GM23338 (cell line): ENCODE measurements at regions not wholly inside any gene's neighbourhood (a gene's known extent, or its start where the extent isn't known, plus 50 kb on each side); places are given as distances from the start of the nearest gene placed in this dataset.

Source experiments
- ATAC-seq: fragments of 200-7000 bp; cut with Tn5 transposase; 3 replicates; pipeline ENCODE4 v1.9.1; 2020
- DNase-seq: peaks from one replicate; pipeline ENCODE4 v3.0.0-alpha.2; 2015; ENCODE audit warnings: low spot score
- H2AFZ ChIP-seq: fragments of 200-600 bp; sonication (generic); 2 replicates; pipeline ENCODE4 v1.8.0; 2016; ENCODE audit warnings: antibody characterized with exemption, mild to moderate bottlenecking, moderate library complexity
- H3F3A ChIP-seq: fragments of 200-600 bp; sonication (generic); replicated peaks from 2 replicates; pipeline ENCODE4 v1.8.0; 2017; ENCODE audit warnings: antibody characterized with exemption, mixed run types, low read depth
- H3K27ac ChIP-seq: fragments of 200-600 bp; sonication (generic); 2 replicates; pipeline ENCODE4 v1.6.1; 2016; ENCODE audit warnings: low read depth
- H3K27me3 ChIP-seq: fragments of 200-600 bp; sonication (generic); 2 replicates; pipeline ENCODE4 v1.8.0; 2016; ENCODE audit warnings: mild to moderate bottlenecking, mixed run types, moderate library complexity; ENCODE audit not compliant: insufficient read depth
- H3K36me3 ChIP-seq: fragments of 200-600 bp; sonication (generic); 2 replicates; pipeline ENCODE4 v1.8.0; 2016; ENCODE audit warnings: mild to moderate bottlenecking; ENCODE audit not compliant: insufficient read depth
- H3K4me1 ChIP-seq: fragments of 200-600 bp; sonication (generic); 2 replicates; pipeline ENCODE4 v1.8.0; 2016; ENCODE audit warnings: mild to moderate bottlenecking, moderate library complexity; ENCODE audit not compliant: insufficient read depth
- H3K4me2 ChIP-seq: fragments of 200-600 bp; sonication (generic); 2 replicates; pipeline ENCODE4 v1.7.1; 2017; ENCODE audit warnings: mixed run types
- H3K4me3 ChIP-seq: fragments of 200-600 bp; sonication (generic); 2 replicates; pipeline ENCODE4 v1.6.1; 2016; ENCODE audit warnings: mixed run types
- H3K79me2 ChIP-seq: fragments of 200-600 bp; sonication (generic); replicated peaks from 2 replicates; pipeline ENCODE4 v1.8.0; 2017; ENCODE audit warnings: mild to moderate bottlenecking; ENCODE audit not compliant: insufficient read depth
- H3K9me2 ChIP-seq: fragments of 200-600 bp; sonication (generic); 2 replicates; pipeline ENCODE4 v1.8.0; 2017; ENCODE audit not compliant: insufficient read depth
- H4K20me1 ChIP-seq: fragments of 200-600 bp; sonication (generic); replicated peaks from 2 replicates; pipeline ENCODE4 v1.8.0; 2017; ENCODE audit warnings: mild to moderate bottlenecking; ENCODE audit not compliant: insufficient read depth
- H3K27ac Mint-ChIP-seq: 2 replicates; pipeline ENCODE4 v1.8.0; 2020; ENCODE audit warnings: inconsistent platforms, mild to moderate bottlenecking, moderate library complexity, mixed read lengths
- H3K27me3 Mint-ChIP-seq: 3 replicates; pipeline ENCODE4 v1.8.0; 2022; ENCODE audit warnings: low read depth, mild to moderate bottlenecking, moderate library complexity, mixed read lengths, inconsistent platforms; ENCODE audit not compliant: insufficient read depth, poor library complexity
- H3K36me3 Mint-ChIP-seq: 3 replicates; pipeline ENCODE4 v1.8.0; 2021; ENCODE audit warnings: low read depth, mild to moderate bottlenecking, inconsistent platforms, moderate library complexity, mixed read lengths
- H3K4me1 Mint-ChIP-seq: 3 replicates; pipeline ENCODE4 v1.8.0; 2020; ENCODE audit warnings: mild to moderate bottlenecking, inconsistent platforms, mixed read lengths
- H3K4me3 Mint-ChIP-seq: 3 replicates; pipeline ENCODE4 v1.8.0; 2021; ENCODE audit warnings: moderate library complexity, mild to moderate bottlenecking, inconsistent platforms, mixed read lengths
- H3K9me3 Mint-ChIP-seq: 3 replicates; pipeline ENCODE4 v1.8.0; 2020; ENCODE audit warnings: moderate library complexity, mild to moderate bottlenecking, inconsistent platforms, mixed read lengths
- CTCF ChIP-seq, 2 experiments: fragments of 200-600 bp in 1 of 2; sonication (generic) in 1 of 2; conservative IDR thresholded peaks; 2 replicates each; pipeline versions ENCODE4 v1.5.1 to v1.6.1; 2016 to 2017; ENCODE audit warnings: antibody characterized with exemption in 2 of 2, low read depth in 2 of 2, mild to moderate bottlenecking in 2 of 2, moderate library complexity in 1 of 2
- ETS1 ChIP-seq: IDR thresholded peaks from 2 replicates; pipeline ENCODE4 v1.6.1; 2016; ENCODE audit warnings: antibody characterized with exemption
- EZH2 ChIP-seq: fragments of 200-600 bp; sonication (generic); IDR thresholded peaks from one replicate; pipeline ENCODE4 v1.8.0; 2017; ENCODE audit warnings: antibody characterized with exemption, mild to moderate bottlenecking, low read depth; ENCODE audit not compliant: unreplicated experiment
- ZNF114 ChIP-seq: fragments of 250-450 bp; sonication (Bioruptor Pico); IDR thresholded peaks from 2 replicates; pipeline ENCODE4 v1.5.0; 2020; ENCODE audit warnings: mild to moderate bottlenecking, moderate library complexity
- ZNF331 ChIP-seq: fragments of 250-450 bp; sonication (Bioruptor Pico); IDR thresholded peaks from 2 replicates; pipeline ENCODE4 v1.5.0; 2020; ENCODE audit warnings: low read depth, mild to moderate bottlenecking, moderate library complexity
- TF ChIP-seq, protein P1 (sequence below): fragments of 250-450 bp; sonication (Bioruptor Pico); IDR thresholded peaks from 2 replicates; pipeline ENCODE4 v1.5.0; 2020; ENCODE audit warnings: mild to moderate bottlenecking, moderate library complexity

- no peak overlapping the region for H2AFZ ChIP-seq
- H3K4me1 Mint-ChIP-seq, result peaks cover 9% of the 10 kb centered on the region
- no peaks in the 10 kb centered on the region for H3K9me2 ChIP-seq
- 0 out of 2 replicates have a peak, but pooled peaks cover 4% of the 10 kb centered on the region for H3K4me1 ChIP-seq
- DNase-seq, result no peak
- no peaks in the 10 kb centered on the region for H4K20me1 ChIP-seq
- H3K27me3 Mint-ChIP-seq, result no peaks in the 10 kb centered on the region
- no peaks in the 10 kb centered on the region for H3K36me3 Mint-ChIP-seq
- H3K36me3 ChIP-seq, result no peaks in the 10 kb centered on the region
- no peak overlapping the region for H3K4me3 Mint-ChIP-seq
- H3K27me3 ChIP-seq, result no peaks in the 10 kb centered on the region
- H3K79me2 ChIP-seq, result no peaks in the 10 kb centered on the region
- H3K4me3 ChIP-seq, result no peak overlapping the region
- no peaks in the 10 kb centered on the region for H3F3A ChIP-seq
- no peak overlapping the region for H3K27ac Mint-ChIP-seq
- no peak for ATAC-seq
- H3K27ac ChIP-seq, result no peak overlapping the region
- no peaks in the 10 kb centered on the region for H3K9me3 Mint-ChIP-seq
- no peak overlapping the region for H3K4me2 ChIP-seq
- TF ChIP-seq ZNF331, result no peak
Measured at GRCh38 chr1:193749868-193750267, 563.5 kb upstream of the B3GALT2 start.

DNA sequence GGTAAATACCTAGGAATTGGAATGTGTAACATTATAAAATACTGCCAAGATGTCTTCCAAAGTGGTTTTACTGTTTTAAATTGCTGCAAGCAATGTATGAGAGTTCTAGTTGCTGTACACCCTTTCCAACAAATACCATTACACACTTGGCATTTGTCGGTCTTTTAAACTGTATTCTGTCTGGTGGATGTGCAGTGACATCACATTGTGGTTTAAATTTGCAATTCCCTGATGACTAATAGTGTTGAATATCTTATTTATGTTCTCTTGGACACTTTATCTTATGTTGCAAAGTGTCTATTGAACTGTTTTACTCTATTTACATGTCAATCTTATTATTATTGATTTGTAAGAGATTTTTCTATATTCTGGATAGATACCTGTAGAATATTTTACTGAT is 561.2 kb upstream of the B3GALT2 start:
- Mint-ChIP-seq H3K9me3 (peaks cover 1% of the 10 kb centered on the region; the same call in 1 of the 3 replicates), H3K4me1 (no peaks in the 10 kb centered on the region), H3K4me3 (no peak overlapping the region), H3K27me3 (peaks cover 5% of the 10 kb centered on the region), H3K36me3 (no peaks in the 10 kb centered on the region), H3K27ac (no peak overlapping the region)
- no peak for DNase-seq
- Histone ChIP-seq H3K36me3 (no peaks in the 10 kb centered on the region), H3K79me2 (no peaks in the 10 kb centered on the region), H2AFZ (no peak overlapping the region), H3K4me3 (no peak overlapping the region), H3K9me2 (no peaks in the 10 kb centered on the region), H3K4me1 (no peaks in the 10 kb centered on the region), H4K20me1 (no peaks in the 10 kb centered on the region), H3K27me3 (no peaks in the 10 kb centered on the region), H3K27ac (no peak overlapping the region), H3K4me2 (no peak overlapping the region), H3F3A (no peaks in the 10 kb centered on the region)
- no peak for ATAC-seq
- TF ChIP-seq ZNF114, result no peak
- no peak for TF ChIP-seq EZH2
- TF ChIP-seq ETS1, result no peak
- no peak for TF ChIP-seq CTCF (conservative IDR thresholded peaks at IDR 0.05; ENCODE audit: low read depth in 2 of 2)
- TF ChIP-seq, protein P1, sequence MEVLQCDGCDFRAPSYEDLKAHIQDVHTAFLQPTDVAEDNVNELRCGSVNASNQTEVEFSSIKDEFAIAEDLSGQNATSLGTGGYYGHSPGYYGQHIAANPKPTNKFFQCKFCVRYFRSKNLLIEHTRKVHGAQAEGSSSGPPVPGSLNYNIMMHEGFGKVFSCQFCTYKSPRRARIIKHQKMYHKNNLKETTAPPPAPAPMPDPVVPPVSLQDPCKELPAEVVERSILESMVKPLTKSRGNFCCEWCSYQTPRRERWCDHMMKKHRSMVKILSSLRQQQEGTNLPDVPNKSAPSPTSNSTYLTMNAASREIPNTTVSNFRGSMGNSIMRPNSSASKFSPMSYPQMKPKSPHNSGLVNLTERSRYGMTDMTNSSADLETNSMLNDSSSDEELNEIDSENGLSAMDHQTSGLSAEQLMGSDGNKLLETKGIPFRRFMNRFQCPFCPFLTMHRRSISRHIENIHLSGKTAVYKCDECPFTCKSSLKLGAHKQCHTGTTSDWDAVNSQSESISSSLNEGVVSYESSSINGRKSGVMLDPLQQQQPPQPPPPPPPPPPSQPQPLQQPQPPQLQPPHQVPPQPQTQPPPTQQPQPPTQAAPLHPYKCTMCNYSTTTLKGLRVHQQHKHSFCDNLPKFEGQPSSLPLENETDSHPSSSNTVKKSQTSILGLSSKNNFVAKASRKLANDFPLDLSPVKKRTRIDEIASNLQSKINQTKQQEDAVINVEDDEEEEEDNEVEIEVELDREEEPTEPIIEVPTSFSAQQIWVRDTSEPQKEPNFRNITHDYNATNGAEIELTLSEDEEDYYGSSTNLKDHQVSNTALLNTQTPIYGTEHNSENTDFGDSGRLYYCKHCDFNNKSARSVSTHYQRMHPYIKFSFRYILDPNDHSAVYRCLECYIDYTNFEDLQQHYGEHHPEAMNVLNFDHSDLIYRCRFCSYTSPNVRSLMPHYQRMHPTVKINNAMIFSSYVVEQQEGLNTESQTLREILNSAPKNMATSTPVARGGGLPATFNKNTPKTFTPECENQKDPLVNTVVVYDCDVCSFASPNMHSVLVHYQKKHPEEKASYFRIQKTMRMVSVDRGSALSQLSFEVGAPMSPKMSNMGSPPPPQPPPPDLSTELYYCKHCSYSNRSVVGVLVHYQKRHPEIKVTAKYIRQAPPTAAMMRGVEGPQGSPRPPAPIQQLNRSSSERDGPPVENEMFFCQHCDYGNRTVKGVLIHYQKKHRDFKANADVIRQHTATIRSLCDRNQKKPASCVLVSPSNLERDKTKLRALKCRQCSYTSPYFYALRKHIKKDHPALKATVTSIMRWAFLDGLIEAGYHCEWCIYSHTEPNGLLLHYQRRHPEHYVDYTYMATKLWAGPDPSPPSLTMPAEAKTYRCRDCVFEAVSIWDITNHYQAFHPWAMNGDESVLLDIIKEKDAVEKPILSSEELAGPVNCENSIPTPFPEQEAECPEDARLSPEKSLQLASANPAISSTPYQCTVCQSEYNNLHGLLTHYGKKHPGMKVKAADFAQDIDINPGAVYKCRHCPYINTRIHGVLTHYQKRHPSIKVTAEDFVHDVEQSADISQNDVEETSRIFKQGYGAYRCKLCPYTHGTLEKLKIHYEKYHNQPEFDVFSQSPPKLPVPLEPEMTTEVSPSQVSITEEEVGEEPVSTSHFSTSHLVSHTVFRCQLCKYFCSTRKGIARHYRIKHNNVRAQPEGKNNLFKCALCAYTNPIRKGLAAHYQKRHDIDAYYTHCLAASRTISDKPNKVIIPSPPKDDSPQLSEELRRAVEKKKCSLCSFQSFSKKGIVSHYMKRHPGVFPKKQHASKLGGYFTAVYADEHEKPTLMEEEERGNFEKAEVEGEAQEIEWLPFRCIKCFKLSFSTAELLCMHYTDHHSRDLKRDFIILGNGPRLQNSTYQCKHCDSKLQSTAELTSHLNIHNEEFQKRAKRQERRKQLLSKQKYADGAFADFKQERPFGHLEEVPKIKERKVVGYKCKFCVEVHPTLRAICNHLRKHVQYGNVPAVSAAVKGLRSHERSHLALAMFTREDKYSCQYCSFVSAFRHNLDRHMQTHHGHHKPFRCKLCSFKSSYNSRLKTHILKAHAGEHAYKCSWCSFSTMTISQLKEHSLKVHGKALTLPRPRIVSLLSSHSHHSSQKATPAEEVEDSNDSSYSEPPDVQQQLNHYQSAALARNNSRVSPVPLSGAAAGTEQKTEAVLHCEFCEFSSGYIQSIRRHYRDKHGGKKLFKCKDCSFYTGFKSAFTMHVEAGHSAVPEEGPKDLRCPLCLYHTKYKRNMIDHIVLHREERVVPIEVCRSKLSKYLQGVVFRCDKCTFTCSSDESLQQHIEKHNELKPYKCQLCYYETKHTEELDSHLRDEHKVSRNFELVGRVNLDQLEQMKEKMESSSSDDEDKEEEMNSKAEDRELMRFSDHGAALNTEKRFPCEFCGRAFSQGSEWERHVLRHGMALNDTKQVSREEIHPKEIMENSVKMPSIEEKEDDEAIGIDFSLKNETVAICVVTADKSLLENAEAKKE (CRISPR knock-in tag), result no peak
